Gastroesophageal sphincter (tissue), 4 donors: ENCODE measurements at regions not wholly inside any gene's neighbourhood (a gene's known extent, or its start where the extent isn't known, plus 50 kb on each side); places are given as distances from the start of the nearest gene placed in this dataset.

Experiments used
- ATAC-seq: fragments of 150-250 bp; one replicate; pipeline ENCODE4 v1.9.1; 2016; ENCODE audit warnings: mild to moderate bottlenecking, moderate library complexity
- H3K27ac ChIP-seq, 4 donors: fragments of 200-600 bp; sonication (generic) in 3 of 4; 1 replicate in 3 of 4; 2 replicates in 1 of 4; pipeline ENCODE4 v1.5.1; 2016 to 2019
- H3K27me3 ChIP-seq: fragments of 200-600 bp; sonication (generic); one replicate; pipeline ENCODE4 v1.5.1; 2019
- H3K36me3 ChIP-seq, 2 donors: fragments of 200-600 bp; sonication (generic); one replicate each; pipeline ENCODE4 v1.5.1; 2019; ENCODE audit warnings: control low read depth in 1 of 2
- H3K4me1 ChIP-seq, 3 donors: fragments of 200-600 bp; sonication (generic); 1 replicate in 2 of 3; 2 replicates in 1 of 3; pipeline ENCODE4 v1.5.1; 2016 to 2019; ENCODE audit warnings: control low read depth in 2 of 3
- H3K4me3 ChIP-seq, 2 donors: fragments of 200-600 bp; sonication (generic); one replicate each; pipeline ENCODE4 v1.5.1; 2019; ENCODE audit warnings: mild to moderate bottlenecking in 1 of 2, moderate library complexity in 1 of 2
- H3K9me3 ChIP-seq, 3 donors: fragments of 200-600 bp; sonication (generic); one replicate each; pipeline ENCODE4 v1.5.1; 2017 to 2019; ENCODE audit warnings: control low read depth in 2 of 3
- EP300 ChIP-seq: sonication (generic); formaldehyde crosslinking; IDR thresholded peaks from one replicate; pipeline ENCODE4 v1.6.1; 2017; ENCODE audit warnings: antibody characterized with exemption, mild to moderate bottlenecking
- POLR2A ChIP-seq, 2 donors: fragments of 450-650 bp; IDR thresholded peaks; one replicate each; pipeline ENCODE4 v1.6.1; 2017; ENCODE audit warnings: antibody characterized with exemption in 2 of 2, mild to moderate bottlenecking in 2 of 2, moderate library complexity in 1 of 2
- POLR2AphosphoS5 ChIP-seq: sonication (generic); formaldehyde crosslinking; IDR thresholded peaks from one replicate; pipeline ENCODE4 v1.6.1; 2017; ENCODE audit warnings: antibody characterized with exemption
- WGBS, 2 donors: methylation state at CpG; one replicate each; pipeline ENCODE4 v1.1.5; 2018; ENCODE audit warnings: low coverage in 1 of 2; 5-methylcytosine and 5-hydroxymethylcytosine counted together
- TF ChIP-seq, protein P1 (sequence below), 4 experiments: fragments of 200-600 bp in 2 of 4; fragments of 450-650 bp in 2 of 4; sonication (generic) in 1 of 4; IDR thresholded peaks; one replicate each; pipeline ENCODE4 v1.5.1; 2017 to 2019; ENCODE audit warnings: antibody characterized with exemption in 4 of 4, mild to moderate bottlenecking in 2 of 4, moderate library complexity in 2 of 4

DNA sequence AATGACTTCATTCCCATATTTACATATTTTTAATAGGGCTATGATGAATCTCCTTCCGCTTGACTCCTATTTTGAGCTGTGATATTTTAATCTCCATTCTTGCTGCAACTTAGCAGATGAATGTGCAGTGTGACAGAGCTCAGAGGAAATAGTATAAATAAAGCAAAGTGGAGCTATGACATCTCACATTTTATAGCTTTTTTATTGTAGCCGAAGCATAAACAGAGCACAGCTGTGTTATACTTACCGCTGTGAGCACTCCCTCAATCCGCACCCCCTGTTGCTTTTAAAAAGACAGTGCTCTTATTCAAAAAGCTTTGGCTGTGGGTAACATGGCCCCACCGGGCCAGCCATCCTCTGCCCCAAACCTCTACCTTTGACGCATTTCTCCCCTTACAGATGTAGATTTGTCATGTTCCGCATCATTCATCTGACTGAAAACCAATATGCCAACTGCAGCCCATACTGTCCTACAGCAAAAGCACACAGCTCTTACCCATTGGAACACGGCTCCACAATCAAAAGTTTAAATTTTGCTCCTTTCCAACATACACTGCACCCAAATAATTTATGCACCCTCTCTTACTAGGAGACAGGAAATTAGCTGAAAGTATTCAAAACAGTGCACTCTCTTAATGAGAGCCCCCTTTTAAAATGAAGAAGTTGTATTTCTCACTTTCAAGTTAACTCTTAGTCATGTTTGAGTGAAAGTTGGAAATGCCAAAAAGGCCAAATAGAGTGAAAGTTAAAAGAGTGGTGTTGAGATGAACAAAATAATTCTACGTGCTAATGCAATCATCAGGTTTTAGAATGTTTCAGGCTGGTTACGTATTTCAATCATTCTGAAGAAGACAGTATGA lies 429.3 kb upstream of the SOX5 start:
- Histone ChIP-seq H3K9me3 (no peaks in the 10 kb centered on the region), H3K4me3 (no peak overlapping the region), H3K27ac (peak overlapping the region in 1 of 4 donors; percentile 20), H3K4me1 (peaks cover 0 to 31% (median 9%) of the 10 kb centered on the region in 3 donors), H3K27me3 (no peaks in the 10 kb centered on the region), H3K36me3 (no peaks in the 10 kb centered on the region)
- WGBS, 2 donors = 26 to 34% methylated on average over 10 of the region's 10 CpGs
- TF ChIP-seq EP300 (no peak), POLR2AphosphoS5 (peak; percentile 95)
- TF ChIP-seq, protein P1, sequence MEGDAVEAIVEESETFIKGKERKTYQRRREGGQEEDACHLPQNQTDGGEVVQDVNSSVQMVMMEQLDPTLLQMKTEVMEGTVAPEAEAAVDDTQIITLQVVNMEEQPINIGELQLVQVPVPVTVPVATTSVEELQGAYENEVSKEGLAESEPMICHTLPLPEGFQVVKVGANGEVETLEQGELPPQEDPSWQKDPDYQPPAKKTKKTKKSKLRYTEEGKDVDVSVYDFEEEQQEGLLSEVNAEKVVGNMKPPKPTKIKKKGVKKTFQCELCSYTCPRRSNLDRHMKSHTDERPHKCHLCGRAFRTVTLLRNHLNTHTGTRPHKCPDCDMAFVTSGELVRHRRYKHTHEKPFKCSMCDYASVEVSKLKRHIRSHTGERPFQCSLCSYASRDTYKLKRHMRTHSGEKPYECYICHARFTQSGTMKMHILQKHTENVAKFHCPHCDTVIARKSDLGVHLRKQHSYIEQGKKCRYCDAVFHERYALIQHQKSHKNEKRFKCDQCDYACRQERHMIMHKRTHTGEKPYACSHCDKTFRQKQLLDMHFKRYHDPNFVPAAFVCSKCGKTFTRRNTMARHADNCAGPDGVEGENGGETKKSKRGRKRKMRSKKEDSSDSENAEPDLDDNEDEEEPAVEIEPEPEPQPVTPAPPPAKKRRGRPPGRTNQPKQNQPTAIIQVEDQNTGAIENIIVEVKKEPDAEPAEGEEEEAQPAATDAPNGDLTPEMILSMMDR (IDR thresholded peaks at IDR 0.05) = peak in 1 of 4 experiments; percentile 8
- peak; percentile 77 for ATAC-seq

DNA sequence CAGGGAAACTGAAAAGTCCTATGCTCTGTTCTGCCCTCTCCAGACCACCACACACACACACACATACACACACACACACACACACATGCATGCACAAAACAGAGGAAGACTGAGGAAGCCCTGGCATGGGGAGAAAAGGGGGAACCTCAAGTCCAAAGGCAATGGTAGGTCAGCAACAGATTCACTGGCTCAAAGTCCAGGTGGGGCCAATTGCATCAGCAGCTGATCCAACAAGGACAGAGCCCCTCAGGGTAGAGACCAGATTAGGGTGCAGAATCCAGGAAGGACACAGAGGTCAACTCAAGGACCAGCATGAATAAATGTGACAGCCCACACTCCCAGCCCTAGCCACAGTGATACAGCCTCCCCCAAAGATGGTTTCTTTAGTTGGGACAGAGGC lies 425.0 kb upstream of the SOX5 start:
- no peaks in the 10 kb centered on the region for H3K36me3 ChIP-seq
- H3K9me3 ChIP-seq = no peaks in the 10 kb centered on the region
- TF ChIP-seq POLR2A (IDR thresholded peaks at IDR 0.05) = no peak
- TF ChIP-seq, protein P1 (IDR thresholded peaks at IDR 0.05) = no peak
- no peak for ATAC-seq
- H3K27me3 ChIP-seq = no peaks in the 10 kb centered on the region
- H3K4me3 ChIP-seq = no peak overlapping the region
- H3K4me1 ChIP-seq = peaks cover 0 to 22% (median 9%) of the 10 kb centered on the region in 3 donors
- no peak overlapping the region for H3K27ac ChIP-seq

DNA sequence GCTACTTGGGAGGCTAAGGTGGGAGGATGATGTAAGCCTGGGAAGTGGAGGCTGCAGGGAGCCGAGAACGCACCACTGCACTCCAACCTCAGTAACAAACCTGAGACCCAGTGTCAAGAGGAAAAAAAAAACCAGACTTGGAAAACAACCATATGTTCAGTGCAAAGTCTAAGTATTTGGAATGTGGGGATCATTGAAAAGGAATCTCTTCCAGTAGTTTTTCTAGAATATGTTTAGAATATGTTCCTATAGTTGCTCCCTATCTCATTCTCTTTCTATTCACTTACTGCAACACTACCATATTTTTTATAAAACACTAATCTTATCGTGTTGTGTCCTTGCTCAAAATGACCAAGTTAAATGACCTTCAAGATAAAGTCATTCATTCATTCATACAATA lies 423.5 kb upstream of the SOX5 start:
- peaks cover 0 to 7% (median 0%) of the 10 kb centered on the region in 3 donors for H3K4me1 ChIP-seq
- H3K36me3 ChIP-seq = no peaks in the 10 kb centered on the region
- H3K27ac ChIP-seq = no peak overlapping the region
- 90 to 96% methylated on average over 3 of the region's 3 CpGs for WGBS, 2 donors
- no peaks in the 10 kb centered on the region for H3K9me3 ChIP-seq
- H3K4me3 ChIP-seq = no peak overlapping the region
- ATAC-seq = no peak
- no peaks in the 10 kb centered on the region for H3K27me3 ChIP-seq
- no peak for TF ChIP-seq POLR2AphosphoS5
- TF ChIP-seq, protein P1 (IDR thresholded peaks at IDR 0.05) = no peak
- no peak for TF ChIP-seq EP300
- TF ChIP-seq POLR2A (IDR thresholded peaks at IDR 0.05) = no peak

DNA sequence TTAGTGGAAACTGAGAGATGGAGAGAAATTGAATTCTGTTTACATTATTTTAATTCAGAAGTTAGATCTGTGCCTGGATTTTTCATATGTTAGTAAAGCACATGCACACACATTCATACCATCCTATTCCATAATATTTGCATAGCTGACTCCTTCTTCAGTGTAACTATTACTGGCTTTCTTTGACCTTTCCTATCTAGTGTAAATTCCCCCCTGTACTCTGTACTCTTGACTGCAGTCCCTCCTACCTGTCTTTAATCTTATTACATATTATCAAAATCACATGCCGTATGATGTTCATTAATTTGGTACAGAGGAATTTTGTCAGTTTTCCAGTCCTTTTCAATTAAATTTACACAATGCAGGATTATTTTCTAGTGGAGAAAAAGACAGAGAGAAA lies 417.0 kb upstream of the SOX5 start:
- no peak for ATAC-seq
- H3K36me3 ChIP-seq = no peaks in the 10 kb centered on the region
- no peaks in the 10 kb centered on the region for H3K9me3 ChIP-seq
- peaks cover 0 to 5% (median 0%) of the 10 kb centered on the region in 3 donors for H3K4me1 ChIP-seq
- TF ChIP-seq POLR2AphosphoS5 (no peak), POLR2A (IDR thresholded peaks at IDR 0.05) (no peak), EP300 (no peak)
- TF ChIP-seq, protein P1 (IDR thresholded peaks at IDR 0.05) = no peak
- 100% methylated on average over 1 of the region's 1 CpG for WGBS, 2 donors
- no peak overlapping the region for H3K4me3 ChIP-seq
- H3K27me3 ChIP-seq = no peaks in the 10 kb centered on the region
- no peak overlapping the region for H3K27ac ChIP-seq

DNA sequence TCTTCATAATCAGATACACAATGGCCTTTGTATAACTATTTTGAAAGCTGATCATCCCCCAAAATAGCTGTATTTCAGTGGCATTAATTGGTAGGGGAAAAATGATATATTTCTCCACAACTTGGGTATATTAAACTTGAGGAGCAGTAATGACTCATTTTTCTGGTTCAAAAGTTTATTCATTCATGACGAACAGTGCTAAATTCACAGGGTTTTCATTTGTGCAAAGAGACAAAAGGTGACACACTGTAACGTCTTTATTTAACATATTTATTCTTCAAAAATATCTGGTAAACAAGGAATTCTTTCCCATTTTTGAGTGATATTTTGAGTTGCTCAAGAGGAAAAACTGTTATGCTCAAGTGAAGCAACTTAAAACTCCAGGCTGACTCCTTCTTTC lies 415.5 kb upstream of the SOX5 start:
- no peak for ATAC-seq
- WGBS, 2 donors = 59 to 69% methylated on average over 2 of the region's 2 CpGs
- H3K9me3 ChIP-seq = no peaks in the 10 kb centered on the region
- no peak overlapping the region for H3K27ac ChIP-seq
- no peaks in the 10 kb centered on the region for H3K27me3 ChIP-seq
- no peak overlapping the region for H3K4me3 ChIP-seq
- H3K36me3 ChIP-seq = no peaks in the 10 kb centered on the region
- H3K4me1 ChIP-seq = peaks cover 0 to 9% (median 0%) of the 10 kb centered on the region in 3 donors
- TF ChIP-seq EP300 = no peak
- TF ChIP-seq POLR2AphosphoS5 = no peak
- TF ChIP-seq, protein P1 (IDR thresholded peaks at IDR 0.05) = no peak
- TF ChIP-seq POLR2A (IDR thresholded peaks at IDR 0.05) = no peak
